K562 (cell line): ENCODE measurements at regions not wholly inside any gene's neighbourhood (a gene's known extent, or its start where the extent isn't known, plus 50 kb on each side); places are given as distances from the start of the nearest gene placed in this dataset.

Experiments used
- ATAC-seq: fragments of 200-7000 bp; cut with Tn5 transposase; 3 replicates; pipeline ENCODE4 v1.9.1; 2020; ENCODE audit warnings: moderate library complexity
- BruUV-seq: library from RNA; stranded (reverse); fragments of 400-500 nt; replicated peaks from 2 replicates; lab custom pipeline; 2021; lab: Mats Ljungman, UMichigan
- CTCF ChIA-PET: fragments of 300-600 bp; formaldehyde crosslinking; extraction: SDS; loops from one replicate; lab custom pipeline; 2021; ENCODE audit warnings: low intra/inter-chr PET ratio; lab: Yijun Ruan, JAX
- POLR2A ChIA-PET: fragments of 300-600, 350-650 bp; sonication (Branson Sonifier 250); formaldehyde crosslinking; extraction: SDS; loops from one replicate; lab custom pipeline; 2021; ENCODE audit warnings: antibody characterized with exemption, inconsistent platforms; lab: Yijun Ruan, JAX
- DNase-seq, 4 experiments: peaks; one replicate each; pipeline versions ENCODE4 v3.0.0 to v3.0.0-alpha.2; 2011 to 2018; ENCODE audit warnings: low spot score in 3 of 4, mixed read lengths in 3 of 4; ENCODE audit errors: extremely low read depth in 1 of 4
- FAIRE-seq: peaks from 2 replicates; lab custom pipeline; 2011; peaks lifted over from hg19 to GRCh38; lab: Jason Lieb, UNC
- H2AFZ ChIP-seq: 2 replicates; pipeline ENCODE4 v1.6.0; 2011; ENCODE audit warnings: low read depth, low read length, control low read depth, inconsistent platforms
- H3K27ac ChIP-seq: fragments of 200-600 bp; 3 replicates; pipeline ENCODE4 v1.8.0; 2011; ENCODE audit warnings: low read depth, mild to moderate bottlenecking, control low read depth, inconsistent platforms, low read length, moderate library complexity, mixed read lengths; ENCODE audit errors: extremely low read depth
- H3K27me3 ChIP-seq, 2 experiments: fragments of 300-600 bp in 1 of 2; 2 replicates in 1 of 2; 3 replicates in 1 of 2; pipeline versions ENCODE4 v1.6.0 to v1.8.0; 2011; ENCODE audit warnings: inconsistent platforms in 2 of 2, low read length in 2 of 2, mild to moderate bottlenecking in 1 of 2, mixed read lengths in 1 of 2, moderate library complexity in 1 of 2; ENCODE audit not compliant: control insufficient read depth in 2 of 2, insufficient read depth in 2 of 2
- H3K36me3 ChIP-seq: fragments of 300-600 bp; 3 replicates; pipeline ENCODE4 v1.8.0; 2011; ENCODE audit warnings: mild to moderate bottlenecking, low read length, inconsistent platforms; ENCODE audit not compliant: control insufficient read depth, insufficient read depth
- H3K4me1 ChIP-seq, 2 experiments: fragments of 200-600 bp in 1 of 2; replicated peaks in 1 of 2; 2 replicates in 1 of 2; 3 replicates in 1 of 2; pipeline versions ENCODE4 v1.5.1 to v1.8.0; 2011; ENCODE audit warnings: inconsistent platforms in 2 of 2, low read length in 2 of 2, mild to moderate bottlenecking in 1 of 2, mixed read lengths in 1 of 2, moderate library complexity in 1 of 2; ENCODE audit not compliant: control insufficient read depth in 2 of 2, insufficient read depth in 2 of 2
- H3K4me2 ChIP-seq: 2 replicates; pipeline ENCODE4 v1.6.1; 2011; ENCODE audit warnings: low read length, control low read depth, inconsistent platforms, mixed read lengths; ENCODE audit not compliant: insufficient read depth
- H3K4me3 ChIP-seq: fragments of 200-600 bp; sonication (generic), shearing (Covaris generic); 2 replicates; pipeline ENCODE4 v1.5.1; 2016; ENCODE audit warnings: control low read depth, inconsistent platforms
- H3K79me2 ChIP-seq: fragments of 200-600 bp; 3 replicates; pipeline ENCODE4 v1.8.0; 2011; ENCODE audit warnings: low read length, inconsistent platforms; ENCODE audit not compliant: control insufficient read depth, insufficient read depth
- H3K9ac ChIP-seq, 2 experiments: 2 replicates each; pipeline versions ENCODE4 v1.6.0 to v1.6.1; 2011; ENCODE audit warnings: low read depth in 2 of 2, low read length in 2 of 2, control low read depth in 1 of 2, inconsistent platforms in 1 of 2, mild to moderate bottlenecking in 1 of 2, mixed read lengths in 1 of 2; ENCODE audit not compliant: insufficient read depth in 1 of 2
- H3K9me1 ChIP-seq: one replicate; pipeline ENCODE4 v1.6.0; 2011; ENCODE audit warnings: inconsistent platforms, mild to moderate bottlenecking, low read length, moderate library complexity; ENCODE audit not compliant: control insufficient read depth, insufficient read depth
- H3K9me3 ChIP-seq: replicated peaks from 2 replicates; pipeline ENCODE4 v1.5.1; 2011; ENCODE audit warnings: low read depth, low read length, inconsistent platforms; ENCODE audit not compliant: control insufficient read depth, insufficient read depth
- H4K20me1 ChIP-seq: replicated peaks from 2 replicates; pipeline ENCODE4 v1.6.1; 2011; ENCODE audit warnings: low read length, inconsistent platforms, mixed read lengths; ENCODE audit not compliant: control insufficient read depth, insufficient read depth
- ADNP ChIP-seq: fragments of 200-800 bp; sonication (Bioruptor generic); IDR thresholded peaks from 2 replicates; pipeline ENCODE4 v1.6.1; 2016; ENCODE audit warnings: missing genetic modification characterization, missing compliant biosample characterization
- CBFB ChIP-seq: sonication (generic); formaldehyde crosslinking; IDR thresholded peaks from 2 replicates; pipeline ENCODE4 v1.4.0; 2020; ENCODE audit warnings: mild to moderate bottlenecking, missing genetic modification reagents
- CCAR2 ChIP-seq: fragments of 200-400 bp; formaldehyde crosslinking; IDR thresholded peaks from 2 replicates; pipeline ENCODE4 v1.6.1; 2017; ENCODE audit warnings: mild to moderate bottlenecking, low read depth, low read length
- ESRRB ChIP-seq: fragments of 250-450 bp; sonication (Bioruptor Pico); IDR thresholded peaks from 2 replicates; pipeline ENCODE4 v1.5.0; 2020; ENCODE audit warnings: mild to moderate bottlenecking, moderate library complexity, borderline replicate concordance
- IFI16 ChIP-seq: fragments of 250-450 bp; sonication (Bioruptor Pico); IDR thresholded peaks from 2 replicates; pipeline ENCODE4 v2.1.2; 2022; ENCODE audit warnings: mild to moderate bottlenecking, inconsistent platforms
- NFIX ChIP-seq: fragments of 250-450 bp; sonication (Bioruptor Pico); IDR thresholded peaks from 2 replicates; pipeline ENCODE4 v1.4.0; 2020; ENCODE audit warnings: low read depth, mild to moderate bottlenecking, moderate library complexity
- TCFL5 ChIP-seq: fragments of 250-450 bp; sonication (Bioruptor Pico); conservative IDR thresholded peaks from 2 replicates; pipeline ENCODE4 v1.6.1; 2021; ENCODE audit warnings: mild to moderate bottlenecking, moderate library complexity, matching md5 sums
- ZBTB1 ChIP-seq: sonication (generic); formaldehyde crosslinking; IDR thresholded peaks from 2 replicates; pipeline ENCODE4 v1.8.1; 2023; ENCODE audit warnings: missing genetic modification reagents, low read depth, mild to moderate bottlenecking, borderline replicate concordance
- ZNF696 ChIP-seq: fragments of 250-450 bp; sonication (Bioruptor Pico); conservative IDR thresholded peaks from 2 replicates; pipeline ENCODE4 v1.4.0; 2020; ENCODE audit warnings: mild to moderate bottlenecking, moderate library complexity
- ZNF75A ChIP-seq: fragments of 450-650 bp; formaldehyde crosslinking; IDR thresholded peaks from 2 replicates; pipeline ENCODE4 v1.4.0; 2020; ENCODE audit warnings: mild to moderate bottlenecking
- WGBS: fragments of 100-300 bp; shearing (Covaris generic); methylation state at CpG from one replicate; pipeline ENCODE4 v1.1.6; 2016; ENCODE audit warnings: low coverage, mixed read lengths; ENCODE audit not compliant: insufficient coverage; ENCODE audit errors: missing lambda C conversion rate; 5-methylcytosine and 5-hydroxymethylcytosine counted together
- in situ Hi-C: fragments of 300-500 bp; cut with MboI; formaldehyde crosslinking; loops from 4 replicates; pipeline ENCODE4 v1.15.0; 2018; ENCODE audit warnings: inconsistent platforms, mixed read lengths
- intact Hi-C: fragments of 100-400 bp; cut with micrococcal nuclease; formaldehyde crosslinking; loops from 2 replicates; pipeline ENCODE4 v1.14.2; 2022
- TF ChIP-seq, protein P1 (sequence below): fragments of 450-650 bp; formaldehyde crosslinking; IDR thresholded peaks from 2 replicates; pipeline ENCODE4 v1.4.0; 2020; ENCODE audit warnings: mild to moderate bottlenecking, moderate library complexity
- TF ChIP-seq, protein P2 (sequence below): sonication (generic); formaldehyde crosslinking; IDR thresholded peaks from 2 replicates; pipeline ENCODE4 v1.8.0; 2022; ENCODE audit warnings: mild to moderate bottlenecking, missing genetic modification reagents
- TF ChIP-seq, protein P3 (sequence below), 2 experiments: fragments of 200-800 bp in 1 of 2; sonication (Bioruptor generic) in 1 of 2; sonication (generic) in 1 of 2; formaldehyde crosslinking in 1 of 2; IDR thresholded peaks in 1 of 2; conservative IDR thresholded peaks in 1 of 2; 2 replicates each; pipeline versions ENCODE4 v1.5.0 to v1.6.1; 2016 to 2020; ENCODE audit warnings: missing compliant biosample characterization in 1 of 2, missing genetic modification characterization in 1 of 2, missing genetic modification reagents in 1 of 2

DNA sequence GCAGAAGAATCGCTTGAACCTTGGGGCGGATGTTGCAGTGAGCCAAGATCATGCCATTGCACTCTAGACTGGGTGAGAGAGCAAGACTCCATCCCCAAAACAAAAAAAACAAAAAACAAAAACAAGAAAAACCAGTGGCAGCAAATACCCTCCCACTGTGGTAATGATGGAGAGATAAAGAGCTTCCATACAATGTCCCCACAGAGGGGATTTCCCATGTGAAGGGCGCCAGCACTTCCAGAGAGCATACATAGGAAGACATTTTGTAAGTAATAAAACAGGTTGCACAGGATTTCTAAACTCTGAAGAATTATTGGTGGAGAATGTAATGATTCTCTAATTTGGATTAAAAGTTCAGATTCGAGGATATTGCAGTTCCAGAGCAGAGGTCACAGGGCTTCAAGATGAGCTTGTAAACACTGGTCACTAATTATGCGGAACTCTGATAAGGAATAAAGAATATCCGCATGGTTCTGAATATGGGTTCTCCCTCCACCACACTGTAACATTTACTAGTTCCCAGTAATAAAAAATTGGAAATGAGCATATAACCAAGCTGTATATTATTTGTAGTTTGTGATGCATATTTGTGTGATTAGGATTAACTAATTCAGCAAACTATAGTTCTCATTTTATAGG lies 290.1 kb upstream of the SLC10A2 start (continued):
- TF ChIP-seq, protein P1, sequence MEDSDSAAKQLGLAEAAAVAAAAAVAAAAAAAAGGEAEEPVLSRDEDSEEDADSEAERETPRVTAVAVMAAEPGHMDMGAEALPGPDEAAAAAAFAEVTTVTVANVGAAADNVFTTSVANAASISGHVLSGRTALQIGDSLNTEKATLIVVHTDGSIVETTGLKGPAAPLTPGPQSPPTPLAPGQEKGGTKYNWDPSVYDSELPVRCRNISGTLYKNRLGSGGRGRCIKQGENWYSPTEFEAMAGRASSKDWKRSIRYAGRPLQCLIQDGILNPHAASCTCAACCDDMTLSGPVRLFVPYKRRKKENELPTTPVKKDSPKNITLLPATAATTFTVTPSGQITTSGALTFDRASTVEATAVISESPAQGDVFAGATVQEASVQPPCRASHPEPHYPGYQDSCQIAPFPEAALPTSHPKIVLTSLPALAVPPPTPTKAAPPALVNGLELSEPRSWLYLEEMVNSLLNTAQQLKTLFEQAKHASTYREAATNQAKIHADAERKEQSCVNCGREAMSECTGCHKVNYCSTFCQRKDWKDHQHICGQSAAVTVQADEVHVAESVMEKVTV, result no peak
- TF ChIP-seq ESRRB (CRISPR knock-in tag) (no peak), NFIX (no peak), ZBTB1 (CRISPR knock-in tag) (no peak)

DNA sequence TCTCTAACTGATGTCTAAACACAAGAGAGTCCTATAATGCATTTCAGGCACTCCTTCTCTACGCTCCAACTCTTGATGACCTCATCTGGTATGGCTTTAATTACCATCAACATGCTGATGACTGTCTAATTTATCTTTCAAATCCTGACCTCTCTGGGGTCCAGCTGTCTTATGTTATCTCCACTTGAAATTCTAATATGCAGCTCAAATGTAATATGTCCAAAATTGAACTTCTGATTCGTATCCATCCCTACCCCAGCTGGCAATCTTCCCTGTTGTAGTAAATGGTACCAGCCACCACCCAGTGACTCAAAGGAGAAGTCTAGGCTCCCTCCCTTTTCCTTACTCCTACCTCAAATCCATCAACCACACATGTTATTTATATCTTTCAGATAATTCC lies 288.0 kb upstream of the SLC10A2 start:
- DNase-seq (no peak), ATAC-seq (no peak), FAIRE-seq (no peak)
- intact Hi-C loops, result no loop called here
- no peaks in the 10 kb centered on the region for H3K4me1 ChIP-seq
- in situ Hi-C loops, result no loop called here
- H3K36me3 ChIP-seq, result no peaks in the 10 kb centered on the region
- H3K9ac ChIP-seq, result no peak overlapping the region
- H3K4me3 ChIP-seq, result no peak overlapping the region
- no peaks in the 10 kb centered on the region for H3K27me3 ChIP-seq
- H3K9me1 ChIP-seq, result no peaks in the 10 kb centered on the region
- no peak overlapping the region for H3K4me2 ChIP-seq
- H3K79me2 ChIP-seq, result no peaks in the 10 kb centered on the region
- BruUV-seq, result no TSS peak
- no peak overlapping the region for H3K27ac ChIP-seq
- no peak overlapping the region for H2AFZ ChIP-seq
- H4K20me1 ChIP-seq, result no peaks in the 10 kb centered on the region
- WGBS, result 0% methylated on average over 2 of the region's 2 CpGs
- H3K9me3 ChIP-seq, result no peaks in the 10 kb centered on the region; the same call in 1 of the 2 replicates
- CTCF ChIA-PET, result no interaction called here
- POLR2A ChIA-PET, result no interaction called here
- TF ChIP-seq, protein P2, sequence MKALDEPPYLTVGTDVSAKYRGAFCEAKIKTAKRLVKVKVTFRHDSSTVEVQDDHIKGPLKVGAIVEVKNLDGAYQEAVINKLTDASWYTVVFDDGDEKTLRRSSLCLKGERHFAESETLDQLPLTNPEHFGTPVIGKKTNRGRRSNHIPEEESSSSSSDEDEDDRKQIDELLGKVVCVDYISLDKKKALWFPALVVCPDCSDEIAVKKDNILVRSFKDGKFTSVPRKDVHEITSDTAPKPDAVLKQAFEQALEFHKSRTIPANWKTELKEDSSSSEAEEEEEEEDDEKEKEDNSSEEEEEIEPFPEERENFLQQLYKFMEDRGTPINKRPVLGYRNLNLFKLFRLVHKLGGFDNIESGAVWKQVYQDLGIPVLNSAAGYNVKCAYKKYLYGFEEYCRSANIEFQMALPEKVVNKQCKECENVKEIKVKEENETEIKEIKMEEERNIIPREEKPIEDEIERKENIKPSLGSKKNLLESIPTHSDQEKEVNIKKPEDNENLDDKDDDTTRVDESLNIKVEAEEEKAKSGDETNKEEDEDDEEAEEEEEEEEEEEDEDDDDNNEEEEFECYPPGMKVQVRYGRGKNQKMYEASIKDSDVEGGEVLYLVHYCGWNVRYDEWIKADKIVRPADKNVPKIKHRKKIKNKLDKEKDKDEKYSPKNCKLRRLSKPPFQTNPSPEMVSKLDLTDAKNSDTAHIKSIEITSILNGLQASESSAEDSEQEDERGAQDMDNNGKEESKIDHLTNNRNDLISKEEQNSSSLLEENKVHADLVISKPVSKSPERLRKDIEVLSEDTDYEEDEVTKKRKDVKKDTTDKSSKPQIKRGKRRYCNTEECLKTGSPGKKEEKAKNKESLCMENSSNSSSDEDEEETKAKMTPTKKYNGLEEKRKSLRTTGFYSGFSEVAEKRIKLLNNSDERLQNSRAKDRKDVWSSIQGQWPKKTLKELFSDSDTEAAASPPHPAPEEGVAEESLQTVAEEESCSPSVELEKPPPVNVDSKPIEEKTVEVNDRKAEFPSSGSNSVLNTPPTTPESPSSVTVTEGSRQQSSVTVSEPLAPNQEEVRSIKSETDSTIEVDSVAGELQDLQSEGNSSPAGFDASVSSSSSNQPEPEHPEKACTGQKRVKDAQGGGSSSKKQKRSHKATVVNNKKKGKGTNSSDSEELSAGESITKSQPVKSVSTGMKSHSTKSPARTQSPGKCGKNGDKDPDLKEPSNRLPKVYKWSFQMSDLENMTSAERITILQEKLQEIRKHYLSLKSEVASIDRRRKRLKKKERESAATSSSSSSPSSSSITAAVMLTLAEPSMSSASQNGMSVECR (CRISPR knock-in tag), result no peak
- TF ChIP-seq TCFL5 (CRISPR knock-in tag) (no peak), CBFB (CRISPR knock-in tag) (no peak), ADNP (tag) (no peak), ZNF696 (CRISPR knock-in tag) (no peak), CCAR2 (no peak), ZNF75A (no peak), IFI16 (no peak)
- TF ChIP-seq, protein P3, sequence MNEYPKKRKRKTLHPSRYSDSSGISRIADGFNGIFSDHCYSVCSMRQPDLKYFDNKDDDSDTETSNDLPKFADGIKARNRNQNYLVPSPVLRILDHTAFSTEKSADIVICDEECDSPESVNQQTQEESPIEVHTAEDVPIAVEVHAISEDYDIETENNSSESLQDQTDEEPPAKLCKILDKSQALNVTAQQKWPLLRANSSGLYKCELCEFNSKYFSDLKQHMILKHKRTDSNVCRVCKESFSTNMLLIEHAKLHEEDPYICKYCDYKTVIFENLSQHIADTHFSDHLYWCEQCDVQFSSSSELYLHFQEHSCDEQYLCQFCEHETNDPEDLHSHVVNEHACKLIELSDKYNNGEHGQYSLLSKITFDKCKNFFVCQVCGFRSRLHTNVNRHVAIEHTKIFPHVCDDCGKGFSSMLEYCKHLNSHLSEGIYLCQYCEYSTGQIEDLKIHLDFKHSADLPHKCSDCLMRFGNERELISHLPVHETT (CRISPR knock-in tag; conservative IDR thresholded peaks at IDR 0.05 in 1 of 2, IDR thresholded peaks at IDR 0.05 in 1 of 2), result no peak
